Type B pancreatic cell (in vitro differentiated cells): ENCODE measurements at regions not wholly inside any gene's neighbourhood (a gene's known extent, or its start where the extent isn't known, plus 50 kb on each side); places are given as distances from the start of the nearest gene placed in this dataset.

Experiments used
- DNase-seq: peaks from one replicate; pipeline ENCODE4 v3.0.0; 2021; ENCODE audit warnings: mixed read lengths; ENCODE audit not compliant: unreplicated experiment; ENCODE audit errors: extremely low spot score
- H3K27ac Mint-ChIP-seq: 2 replicates; pipeline ENCODE4 v1.8.0; 2021; ENCODE audit warnings: mild to moderate bottlenecking, mixed read lengths
- H3K27me3 Mint-ChIP-seq: 2 replicates; pipeline ENCODE4 v1.8.0; 2021; ENCODE audit warnings: mixed read lengths
- H3K36me3 Mint-ChIP-seq: 2 replicates; pipeline ENCODE4 v1.8.0; 2021; ENCODE audit warnings: mixed read lengths
- H3K4me1 Mint-ChIP-seq: one replicate; pipeline ENCODE4 v1.8.0; 2021; ENCODE audit warnings: mixed read lengths; ENCODE audit not compliant: unreplicated experiment
- H3K4me3 Mint-ChIP-seq: 2 replicates; pipeline ENCODE4 v1.8.0; 2021; ENCODE audit warnings: mild to moderate bottlenecking, mixed read lengths
- H3K9me3 Mint-ChIP-seq: 2 replicates; pipeline ENCODE4 v1.8.0; 2021; ENCODE audit warnings: mixed read lengths
- TF ChIP-seq, protein P1 (sequence below): fragments of 200-600 bp; sonication (generic); conservative IDR thresholded peaks from 2 replicates; pipeline ENCODE4 v1.5.0; 2021; ENCODE audit warnings: antibody characterized with exemption, mild to moderate bottlenecking

GRCh38 chr17:79392598-79392997 is 218.3 kb downstream of the RBFOX3 start:
- H3K27me3 Mint-ChIP-seq: peaks cover 70% of the 10 kb centered on the region
- DNase-seq: no peak
- no peaks in the 10 kb centered on the region for H3K4me1 Mint-ChIP-seq
- no peak overlapping the region for H3K27ac Mint-ChIP-seq
- TF ChIP-seq, protein P1, sequence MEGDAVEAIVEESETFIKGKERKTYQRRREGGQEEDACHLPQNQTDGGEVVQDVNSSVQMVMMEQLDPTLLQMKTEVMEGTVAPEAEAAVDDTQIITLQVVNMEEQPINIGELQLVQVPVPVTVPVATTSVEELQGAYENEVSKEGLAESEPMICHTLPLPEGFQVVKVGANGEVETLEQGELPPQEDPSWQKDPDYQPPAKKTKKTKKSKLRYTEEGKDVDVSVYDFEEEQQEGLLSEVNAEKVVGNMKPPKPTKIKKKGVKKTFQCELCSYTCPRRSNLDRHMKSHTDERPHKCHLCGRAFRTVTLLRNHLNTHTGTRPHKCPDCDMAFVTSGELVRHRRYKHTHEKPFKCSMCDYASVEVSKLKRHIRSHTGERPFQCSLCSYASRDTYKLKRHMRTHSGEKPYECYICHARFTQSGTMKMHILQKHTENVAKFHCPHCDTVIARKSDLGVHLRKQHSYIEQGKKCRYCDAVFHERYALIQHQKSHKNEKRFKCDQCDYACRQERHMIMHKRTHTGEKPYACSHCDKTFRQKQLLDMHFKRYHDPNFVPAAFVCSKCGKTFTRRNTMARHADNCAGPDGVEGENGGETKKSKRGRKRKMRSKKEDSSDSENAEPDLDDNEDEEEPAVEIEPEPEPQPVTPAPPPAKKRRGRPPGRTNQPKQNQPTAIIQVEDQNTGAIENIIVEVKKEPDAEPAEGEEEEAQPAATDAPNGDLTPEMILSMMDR: no peak
- H3K4me3 Mint-ChIP-seq: no peak overlapping the region
- no peaks in the 10 kb centered on the region for H3K36me3 Mint-ChIP-seq
- no peaks in the 10 kb centered on the region for H3K9me3 Mint-ChIP-seq

GRCh38 chr17:79391376-79392233 is 219.2 kb downstream of the RBFOX3 start:
- Mint-ChIP-seq H3K4me3 (no peak overlapping the region), H3K9me3 (no peaks in the 10 kb centered on the region), H3K36me3 (no peaks in the 10 kb centered on the region), H3K27me3 (peaks cover 67% of the 10 kb centered on the region), H3K4me1 (no peaks in the 10 kb centered on the region), H3K27ac (no peak overlapping the region)
- peak; percentile 84 for DNase-seq
- TF ChIP-seq, protein P1: peak; percentile 91

GRCh38 chr17:79389896-79390295 is 221.0 kb downstream of the RBFOX3 start:
- no peaks in the 10 kb centered on the region for H3K9me3 Mint-ChIP-seq
- TF ChIP-seq, protein P1: no peak
- H3K36me3 Mint-ChIP-seq: no peaks in the 10 kb centered on the region
- no peak overlapping the region for H3K27ac Mint-ChIP-seq
- H3K27me3 Mint-ChIP-seq: peaks cover 69% of the 10 kb centered on the region
- H3K4me1 Mint-ChIP-seq: no peaks in the 10 kb centered on the region
- no peak overlapping the region for H3K4me3 Mint-ChIP-seq
- DNase-seq: no peak

DNA sequence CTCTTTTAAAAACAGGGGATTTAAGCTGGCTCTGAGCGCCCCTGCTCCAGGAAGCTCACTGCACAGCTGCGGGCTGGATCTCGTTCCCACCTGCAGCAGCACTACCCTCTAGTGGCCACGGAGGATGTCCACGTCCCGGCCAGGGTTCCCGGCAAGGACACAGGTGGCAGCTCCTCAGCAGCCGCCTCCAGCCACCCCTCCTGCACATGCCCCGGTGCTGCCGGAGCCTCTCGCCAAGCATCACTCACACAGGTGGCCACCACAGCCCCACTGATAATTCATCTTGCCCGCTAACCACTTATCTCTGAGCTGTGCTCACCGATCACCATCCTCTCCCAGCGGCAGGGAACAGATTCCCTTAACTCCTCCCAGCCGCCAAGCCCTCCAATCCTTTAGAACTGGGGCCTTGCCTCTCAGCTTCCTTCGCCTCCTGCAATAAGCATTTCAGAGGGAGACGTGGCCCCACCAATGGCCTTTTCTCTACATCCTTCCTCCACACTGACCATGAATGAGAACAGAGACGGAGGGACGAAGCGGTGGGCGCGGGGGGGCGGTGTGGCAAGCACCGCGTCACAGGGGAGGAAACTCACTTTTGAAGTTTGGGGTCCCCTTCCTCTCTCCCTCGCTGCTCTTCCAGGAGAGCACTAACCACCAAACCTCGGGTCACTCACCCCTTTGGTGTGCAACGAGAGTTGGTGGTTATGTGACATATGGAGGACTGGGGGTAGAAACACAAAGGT is 222.1 kb downstream of the RBFOX3 start:
- Mint-ChIP-seq H3K27ac (no peak overlapping the region), H3K36me3 (no peaks in the 10 kb centered on the region), H3K9me3 (no peaks in the 10 kb centered on the region), H3K4me3 (no peak overlapping the region), H3K4me1 (no peaks in the 10 kb centered on the region), H3K27me3 (peaks cover 60% of the 10 kb centered on the region)
- no peak for DNase-seq
- TF ChIP-seq, protein P1: peak; percentile 82

DNA sequence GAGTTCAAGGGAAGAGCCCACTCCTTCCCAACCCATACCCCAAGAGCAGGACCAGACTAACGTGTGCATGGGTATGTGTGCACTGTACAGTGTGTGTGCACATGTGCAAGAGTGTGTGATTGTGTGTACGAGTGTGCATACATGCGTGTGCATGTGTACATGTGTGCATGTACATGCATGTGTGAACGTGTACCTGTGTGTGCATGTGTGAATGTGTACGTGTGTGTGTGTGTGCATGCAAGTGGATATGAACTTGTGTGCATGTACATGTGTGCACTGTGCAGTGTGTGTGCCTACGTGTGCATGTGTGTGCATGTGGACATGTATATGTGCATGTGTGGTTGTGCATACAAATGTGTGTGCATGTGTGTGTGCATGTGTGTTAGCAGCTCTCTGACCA is 223.1 kb downstream of the RBFOX3 start:
- Mint-ChIP-seq H3K27me3 (peaks cover 60% of the 10 kb centered on the region), H3K9me3 (no peaks in the 10 kb centered on the region), H3K4me3 (no peak overlapping the region), H3K4me1 (no peaks in the 10 kb centered on the region), H3K36me3 (no peaks in the 10 kb centered on the region), H3K27ac (no peak overlapping the region)
- DNase-seq: no peak
- TF ChIP-seq, protein P1: no peak
